CD4-positive, CD25-positive, alpha-beta regulatory T cell (primary cell): ENCODE measurements at regions not wholly inside any gene's neighbourhood (a gene's known extent, or its start where the extent isn't known, plus 50 kb on each side); places are given as distances from the start of the nearest gene placed in this dataset.

Experiments used
- ATAC-seq, 2 donors: fragments of 150-1000 bp; cut with Tn5 transposase; one replicate each; pipeline ENCODE4 v1.10.0; 2021; ENCODE audit warnings: low read depth in 2 of 2, moderate number of reproducible peaks in 2 of 2, moderate library complexity in 1 of 2
- DNase-seq, 3 donors: peaks; one replicate each; pipeline versions ENCODE4 v3.0.0 to v3.0.0-alpha.2; 2012 to 2022; ENCODE audit warnings: mixed read lengths in 1 of 3
- H3K27ac ChIP-seq: one replicate; pipeline ENCODE4 v1.7.0; 2013; ENCODE audit warnings: mild to moderate bottlenecking, low read length; ENCODE audit not compliant: insufficient read depth, poor library complexity, severe bottlenecking
- H3K27me3 ChIP-seq: one replicate; pipeline ENCODE4 v1.7.0; 2013; ENCODE audit warnings: low read length; ENCODE audit not compliant: control insufficient read depth, insufficient read depth
- H3K36me3 ChIP-seq: one replicate; pipeline ENCODE4 v1.7.0; 2013; ENCODE audit warnings: mild to moderate bottlenecking, low read length, moderate library complexity; ENCODE audit not compliant: control insufficient read depth, insufficient read depth
- H3K4me1 ChIP-seq: 2 replicates; pipeline ENCODE4 v1.7.0; 2013; ENCODE audit warnings: mild to moderate bottlenecking, low read length; ENCODE audit not compliant: insufficient read depth, control insufficient read depth, poor library complexity, severe bottlenecking
- H3K4me3 ChIP-seq: one replicate; pipeline ENCODE4 v1.7.0; 2013; ENCODE audit warnings: low read depth, mild to moderate bottlenecking, low read length, moderate library complexity
- H3K9me3 ChIP-seq, 2 experiments: 1 replicate in 1 of 2; 2 replicates in 1 of 2; pipeline ENCODE4 v1.7.0; 2013; ENCODE audit warnings: low read length in 2 of 2, mild to moderate bottlenecking in 1 of 2, moderate library complexity in 1 of 2; ENCODE audit not compliant: control insufficient read depth in 2 of 2
- H3K27ac Mint-ChIP-seq, 3 donors: one replicate each; pipeline ENCODE4 v1.8.0; 2020 to 2022; ENCODE audit warnings: mild to moderate bottlenecking in 3 of 3, mixed read lengths in 3 of 3, moderate library complexity in 2 of 3
- H3K27me3 Mint-ChIP-seq: one replicate; pipeline ENCODE4 v1.8.0; 2022; ENCODE audit warnings: mild to moderate bottlenecking, mixed read lengths
- H3K36me3 Mint-ChIP-seq: one replicate; pipeline ENCODE4 v1.8.0; 2020; ENCODE audit warnings: mixed read lengths
- H3K4me1 Mint-ChIP-seq, 4 donors: one replicate each; pipeline ENCODE4 v1.8.0; 2020 to 2022; ENCODE audit warnings: mixed read lengths in 4 of 4, mild to moderate bottlenecking in 1 of 4
- H3K4me3 Mint-ChIP-seq, 4 donors: one replicate each; pipeline ENCODE4 v1.8.0; 2020 to 2022; ENCODE audit warnings: mild to moderate bottlenecking in 4 of 4, mixed read lengths in 4 of 4, moderate library complexity in 3 of 4
- H3K9me3 Mint-ChIP-seq, 7 donors: one replicate each; pipeline ENCODE4 v1.8.0; 2020 to 2022; ENCODE audit warnings: mixed read lengths in 7 of 7, mild to moderate bottlenecking in 3 of 7, moderate library complexity in 2 of 7

DNA sequence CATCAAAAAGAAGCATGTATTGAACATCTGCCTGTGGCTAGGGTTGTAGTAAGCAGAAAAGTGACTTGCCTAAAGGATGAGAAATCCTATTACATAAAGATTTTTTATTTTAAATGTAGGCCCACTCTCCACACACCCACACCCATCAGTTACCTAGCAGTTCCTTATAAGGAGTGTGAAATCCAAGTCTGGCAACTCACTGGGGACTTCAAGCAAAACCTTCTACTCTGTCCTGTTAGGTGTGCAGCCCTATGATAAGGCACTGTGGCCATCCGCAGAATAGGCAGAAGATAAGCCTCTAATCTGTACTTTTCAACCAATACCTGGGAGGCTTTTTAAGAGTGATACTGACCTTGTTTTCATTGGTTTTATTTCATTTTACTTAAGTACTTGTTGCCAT is 52.7 kb upstream of the TJP1 start:
- Histone ChIP-seq H3K4me3 (no peak overlapping the region), H3K27me3 (no peaks in the 10 kb centered on the region), H3K27ac (no peak overlapping the region), H3K36me3 (no peaks in the 10 kb centered on the region), H3K9me3 (no peaks in the 10 kb centered on the region), H3K4me1 (no peaks in the 10 kb centered on the region)
- H3K27me3 Mint-ChIP-seq, result no peaks in the 10 kb centered on the region
- DNase-seq (no peak), ATAC-seq (no peak)
- H3K4me3 Mint-ChIP-seq, result no peak overlapping the region
- no peak overlapping the region for H3K27ac Mint-ChIP-seq
- H3K4me1 Mint-ChIP-seq, result no peaks in the 10 kb centered on the region
- peaks cover 0 to 3% (median 0%) of the 10 kb centered on the region in 7 donors for H3K9me3 Mint-ChIP-seq
- H3K36me3 Mint-ChIP-seq, result no peaks in the 10 kb centered on the region

DNA sequence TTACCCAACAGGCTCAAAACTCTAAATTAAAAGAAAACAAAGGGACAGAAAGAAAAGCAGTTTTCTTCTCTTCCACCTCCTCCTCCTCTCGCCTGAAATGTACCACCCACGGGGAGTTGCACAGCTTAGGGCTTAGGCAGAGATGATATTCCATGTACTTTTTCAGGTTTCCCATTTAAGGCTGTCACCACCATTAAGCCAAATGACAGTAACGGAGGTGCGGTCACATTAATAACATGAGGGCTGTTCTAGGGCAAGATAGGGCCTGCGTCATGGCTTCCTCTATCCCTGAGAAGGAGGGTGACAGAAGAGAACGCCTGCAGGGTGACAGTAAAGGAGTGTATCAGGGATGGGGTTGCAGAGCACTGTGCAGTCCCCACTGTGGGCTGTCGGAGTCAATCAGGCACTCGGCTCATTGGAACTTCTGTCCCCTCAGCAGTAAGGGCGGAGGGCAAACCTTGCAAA is 51.7 kb upstream of the TJP1 start:
- Mint-ChIP-seq H3K27me3 (no peaks in the 10 kb centered on the region), H3K36me3 (no peaks in the 10 kb centered on the region), H3K4me3 (no peak overlapping the region), H3K4me1 (no peaks in the 10 kb centered on the region), H3K27ac (no peak overlapping the region), H3K9me3 (peaks cover 0 to 3% (median 0%) of the 10 kb centered on the region in 7 donors)
- Histone ChIP-seq H3K27me3 (no peaks in the 10 kb centered on the region), H3K36me3 (no peaks in the 10 kb centered on the region), H3K4me3 (no peak overlapping the region), H3K9me3 (no peaks in the 10 kb centered on the region), H3K27ac (no peak overlapping the region), H3K4me1 (no peaks in the 10 kb centered on the region)
- no peak for ATAC-seq
- DNase-seq, result no peak

DNA sequence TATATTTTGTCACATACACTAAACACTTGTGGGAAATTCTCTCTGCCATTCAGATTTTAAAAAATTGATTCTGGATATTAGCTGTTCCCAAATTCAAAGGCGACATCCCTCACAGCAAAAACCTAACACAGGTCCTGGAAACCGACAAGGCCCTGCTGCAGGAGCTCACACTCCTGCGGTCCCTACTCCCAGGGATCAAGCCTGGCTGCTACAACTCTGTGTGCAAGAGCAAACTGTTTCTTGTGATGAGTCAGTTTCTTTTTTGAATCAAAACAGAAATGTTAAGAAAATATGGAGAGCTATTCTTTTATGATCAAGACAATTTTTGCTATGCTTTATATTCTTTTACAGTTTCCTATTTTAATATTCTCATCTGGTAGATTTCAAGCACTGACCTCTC is 51.0 kb upstream of the TJP1 start:
- Mint-ChIP-seq H3K9me3 (peaks cover 0 to 3% (median 0%) of the 10 kb centered on the region in 7 donors), H3K4me1 (no peaks in the 10 kb centered on the region), H3K27ac (no peak overlapping the region), H3K27me3 (no peaks in the 10 kb centered on the region), H3K4me3 (no peak overlapping the region), H3K36me3 (no peaks in the 10 kb centered on the region)
- H3K4me1 ChIP-seq, result no peaks in the 10 kb centered on the region
- no peaks in the 10 kb centered on the region for H3K27me3 ChIP-seq
- H3K4me3 ChIP-seq, result no peak overlapping the region
- H3K27ac ChIP-seq, result no peak overlapping the region
- ATAC-seq (no peak), DNase-seq (no peak)
- H3K36me3 ChIP-seq, result no peaks in the 10 kb centered on the region
- H3K9me3 ChIP-seq, result no peaks in the 10 kb centered on the region

DNA sequence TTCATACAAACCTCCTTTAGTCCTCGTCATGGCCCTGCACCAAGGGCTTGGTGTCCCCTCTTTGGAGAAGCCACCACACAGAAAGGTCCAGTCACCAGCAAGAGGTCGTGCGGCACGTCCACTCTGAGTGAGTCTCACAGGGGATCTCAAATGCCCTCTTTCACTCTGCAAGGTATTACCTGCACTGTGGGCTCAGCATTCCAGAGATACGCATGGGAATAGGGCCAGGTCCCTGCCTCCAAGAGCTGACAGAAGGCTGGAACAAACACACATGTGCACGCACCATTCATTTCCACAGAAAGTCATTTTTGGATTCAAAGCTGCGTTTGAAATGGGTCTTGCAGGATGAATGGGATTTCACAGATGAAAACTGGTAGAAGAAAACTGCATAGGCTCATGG is 50.4 kb upstream of the TJP1 start:
- Mint-ChIP-seq H3K36me3 (no peaks in the 10 kb centered on the region), H3K9me3 (peaks cover 0 to 3% (median 0%) of the 10 kb centered on the region in 7 donors), H3K27ac (no peak overlapping the region), H3K4me1 (no peaks in the 10 kb centered on the region), H3K27me3 (no peaks in the 10 kb centered on the region), H3K4me3 (no peak overlapping the region)
- Histone ChIP-seq H3K27ac (no peak overlapping the region), H3K4me1 (no peaks in the 10 kb centered on the region), H3K4me3 (no peak overlapping the region), H3K9me3 (no peaks in the 10 kb centered on the region), H3K27me3 (no peaks in the 10 kb centered on the region), H3K36me3 (no peaks in the 10 kb centered on the region)
- DNase-seq, result no peak
- no peak for ATAC-seq
